ENCODE measurements at regions not wholly inside any gene's neighbourhood (a gene's known extent, or its start where the extent isn't known, plus 50 kb on each side); places are given as distances from the start of the nearest gene placed in this dataset.
"Not testable (repeated sequence)": the region's sequence is repeated elsewhere in the genome, so short reads cannot be mapped to it uniquely, and the experiment has no call there.

DNA sequence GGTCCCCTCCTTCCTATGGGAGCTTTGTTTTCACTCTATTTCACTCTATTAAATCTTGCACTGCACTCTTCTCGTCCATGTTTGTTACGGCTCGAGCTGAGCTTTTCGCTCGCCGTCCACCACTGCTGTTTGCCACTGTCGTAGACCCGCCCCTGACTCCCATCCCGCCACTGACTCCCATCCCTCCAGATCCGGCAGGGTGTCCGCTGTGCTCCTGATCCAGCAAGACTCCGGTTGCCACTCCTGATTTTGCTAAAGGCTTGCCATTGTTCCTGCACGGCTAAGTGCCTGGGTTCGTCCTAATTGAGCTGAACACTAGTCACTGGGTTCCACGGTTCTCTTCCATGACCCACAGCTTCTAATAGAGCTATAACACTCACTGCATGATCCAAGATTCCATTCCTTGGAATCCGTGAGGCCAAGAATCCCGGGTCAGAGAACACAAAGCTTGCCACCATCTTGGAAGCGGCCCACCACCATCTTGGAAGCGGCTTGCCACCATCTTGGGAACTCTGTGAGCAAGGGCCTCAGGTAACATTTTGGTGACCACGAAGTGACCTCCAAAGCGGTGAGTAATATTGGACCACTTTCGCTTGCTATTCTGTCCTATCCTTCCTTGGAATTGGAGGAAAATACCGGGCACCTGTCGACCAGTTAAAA is 2025.4 kb downstream of the OLFM4 start:
- TF ChIP-seq, protein P1, sequence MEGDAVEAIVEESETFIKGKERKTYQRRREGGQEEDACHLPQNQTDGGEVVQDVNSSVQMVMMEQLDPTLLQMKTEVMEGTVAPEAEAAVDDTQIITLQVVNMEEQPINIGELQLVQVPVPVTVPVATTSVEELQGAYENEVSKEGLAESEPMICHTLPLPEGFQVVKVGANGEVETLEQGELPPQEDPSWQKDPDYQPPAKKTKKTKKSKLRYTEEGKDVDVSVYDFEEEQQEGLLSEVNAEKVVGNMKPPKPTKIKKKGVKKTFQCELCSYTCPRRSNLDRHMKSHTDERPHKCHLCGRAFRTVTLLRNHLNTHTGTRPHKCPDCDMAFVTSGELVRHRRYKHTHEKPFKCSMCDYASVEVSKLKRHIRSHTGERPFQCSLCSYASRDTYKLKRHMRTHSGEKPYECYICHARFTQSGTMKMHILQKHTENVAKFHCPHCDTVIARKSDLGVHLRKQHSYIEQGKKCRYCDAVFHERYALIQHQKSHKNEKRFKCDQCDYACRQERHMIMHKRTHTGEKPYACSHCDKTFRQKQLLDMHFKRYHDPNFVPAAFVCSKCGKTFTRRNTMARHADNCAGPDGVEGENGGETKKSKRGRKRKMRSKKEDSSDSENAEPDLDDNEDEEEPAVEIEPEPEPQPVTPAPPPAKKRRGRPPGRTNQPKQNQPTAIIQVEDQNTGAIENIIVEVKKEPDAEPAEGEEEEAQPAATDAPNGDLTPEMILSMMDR (IDR thresholded peaks at IDR 0.05): not testable (repeated sequence)
- not testable (repeated sequence) for TF ChIP-seq POLR2A (IDR thresholded peaks at IDR 0.05)

Measured in thyroid gland (tissue), 4 donors.